Psoas muscle (tissue), 7 donors: ENCODE measurements at regions not wholly inside any gene's neighbourhood (a gene's known extent, or its start where the extent isn't known, plus 50 kb on each side); places are given as distances from the start of the nearest gene placed in this dataset.

Experiments
- ATAC-seq, 4 donors: fragments of 200-7000 bp; cut with Tn5 transposase; one replicate each; pipeline ENCODE4 v1.9.1; 2020; ENCODE audit warnings: moderate library complexity in 3 of 4, mild to moderate bottlenecking in 2 of 4
- DNase-seq, 2 donors: peaks; one replicate each; pipeline ENCODE4 v3.0.0-alpha.2; 2020
- H3K27ac ChIP-seq: fragments of 200-600 bp; one replicate; pipeline ENCODE4 v1.8.0; 2022
- H3K27me3 ChIP-seq, 3 donors: fragments of 200-600 bp in 1 of 3; one replicate each; pipeline versions ENCODE4 v1.6.1 to v1.8.0; 2013 to 2022; ENCODE audit warnings: low read length in 2 of 3, mild to moderate bottlenecking in 2 of 3, moderate library complexity in 1 of 3; ENCODE audit not compliant: insufficient read depth in 3 of 3
- H3K36me3 ChIP-seq, 2 donors: fragments of 200-600 bp in 1 of 2; one replicate each; pipeline versions ENCODE4 v1.6.1 to v1.8.0; 2013 to 2022; ENCODE audit warnings: low read depth in 1 of 2, mild to moderate bottlenecking in 1 of 2, moderate library complexity in 1 of 2; ENCODE audit not compliant: insufficient read depth in 1 of 2
- H3K4me1 ChIP-seq: fragments of 200-600 bp; one replicate; pipeline ENCODE4 v1.8.0; 2022
- H3K4me3 ChIP-seq: fragments of 200-600 bp; one replicate; pipeline ENCODE4 v1.8.0; 2022; ENCODE audit warnings: mild to moderate bottlenecking
- H3K9me3 ChIP-seq: fragments of 200-600 bp; one replicate; pipeline ENCODE4 v1.8.0; 2022
- CTCF ChIP-seq: fragments of 200-600 bp; IDR thresholded peaks from one replicate; pipeline ENCODE4 v1.8.0; 2022; ENCODE audit warnings: antibody characterized with exemption
- WGBS, 3 donors: extraction: QIAGEN DNeasy Blood & Tissue Kit; methylation state at CpG; one replicate each; pipeline versions ENCODE4 v1.1.6 to v1.1.7; 2013; 5-methylcytosine and 5-hydroxymethylcytosine counted together
- intact Hi-C, 2 donors: fragments of 100-400 bp; cut with DNase I; formaldehyde crosslinking; loops; one replicate each; pipeline versions ENCODE4 v1.11.0 to v1.14.2; 2022
- donor health status: healthy with polysubstance abuse.
- donor health status: DM: no; HTN: no; CAD: no; lungs with moderate emphysema.
- donor health status: Bipolar disorder and iron deficiency.
- donor health status: healthy.
- donor health status: DM: yes; HTN: yes; CAD: no.
- donor health status: DM: no; HTN: no; CAD: no.
- donor health status: DM: yes; HTN: yes; CAD: no.

GRCh38 chr21:14617040-14617393 is 70.9 kb upstream of the SAMSN1 start:
- ATAC-seq, result no peak
- 33 to 51% (median 37%) methylated on average over 2 of the region's 2 CpGs for WGBS, 3 donors

DNA sequence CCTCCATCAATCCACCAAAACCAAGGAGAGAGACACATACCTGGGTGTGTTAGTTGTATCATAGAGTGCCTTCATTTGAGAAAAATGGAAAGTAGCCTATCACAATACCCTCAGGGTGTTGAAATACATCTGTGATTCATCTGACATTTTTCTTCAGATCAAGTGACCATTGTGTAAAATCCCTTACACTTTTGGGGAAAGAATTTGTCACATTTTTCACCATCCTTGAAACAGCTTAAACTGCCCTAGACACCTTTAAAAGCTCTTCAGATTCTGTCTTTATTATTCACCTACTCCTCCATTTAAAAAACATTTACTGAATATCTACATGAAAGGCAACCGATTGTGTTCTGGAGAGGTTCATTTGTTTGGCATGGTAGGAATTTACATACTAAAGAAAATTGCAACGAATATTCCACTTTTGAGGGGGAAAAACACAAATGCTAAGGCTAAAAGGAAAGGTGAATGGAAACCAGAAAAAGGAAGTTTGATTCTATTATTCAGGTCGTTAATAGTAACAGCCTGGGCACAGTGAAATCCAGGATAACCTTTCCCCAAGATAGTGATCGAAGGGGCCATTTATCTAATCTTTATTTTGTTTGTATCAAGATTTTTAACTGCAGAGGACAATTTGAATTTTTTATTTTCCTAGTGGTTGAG is 70.4 kb upstream of the SAMSN1 start:
- WGBS, 3 donors, result 42 to 44% (median 43%) methylated on average over 4 of the region's 4 CpGs
- Histone ChIP-seq H3K27ac (no peak overlapping the region), H3K36me3 (no peaks in the 10 kb centered on the region), H3K27me3 (no peaks in the 10 kb centered on the region), H3K4me3 (no peak overlapping the region), H3K4me1 (no peaks in the 10 kb centered on the region), H3K9me3 (no peaks in the 10 kb centered on the region)
- intact Hi-C loops, result no loop called here
- DNase-seq (no peak), ATAC-seq (no peak)
- no peak for TF ChIP-seq CTCF

More at GRCh38 chr21:14617040-14617393, 70.9 kb upstream of the SAMSN1 start:
- no peak for TF ChIP-seq CTCF
- no peaks in the 10 kb centered on the region for H3K27me3 ChIP-seq
- H3K4me3 ChIP-seq, result no peak overlapping the region
- no peaks in the 10 kb centered on the region for H3K4me1 ChIP-seq
- no peaks in the 10 kb centered on the region for H3K36me3 ChIP-seq
- no peak overlapping the region for H3K27ac ChIP-seq
- no peak for DNase-seq
- intact Hi-C loops, result no loop called here
- H3K9me3 ChIP-seq, result no peaks in the 10 kb centered on the region

DNA sequence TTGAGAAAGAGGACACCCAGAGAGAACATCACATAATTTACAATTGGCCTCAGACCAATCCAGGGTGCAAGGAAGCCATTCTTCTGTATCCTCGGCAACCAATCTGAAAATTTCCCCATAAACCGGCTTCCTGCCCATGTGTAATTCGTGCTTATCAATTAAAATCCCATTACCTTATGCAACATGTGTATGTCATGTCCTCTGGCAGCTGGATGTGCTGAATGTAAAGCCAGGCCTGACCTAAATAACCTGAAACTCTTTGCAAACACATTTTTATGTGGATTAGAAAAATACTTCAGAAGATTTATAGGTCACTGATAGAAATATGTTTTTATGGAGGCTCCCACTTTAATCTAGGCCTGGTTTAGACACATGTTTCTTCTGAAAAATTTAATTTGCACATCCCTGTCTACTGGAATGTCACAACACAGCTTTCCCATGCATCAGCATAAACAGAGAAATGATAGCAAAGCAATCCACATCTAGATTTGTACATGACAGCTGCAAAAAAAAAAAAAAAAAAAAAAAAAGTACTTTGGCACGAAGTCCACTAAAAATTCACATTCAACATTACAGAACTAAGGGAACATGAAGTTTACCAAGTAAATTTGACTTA is 69.4 kb upstream of the SAMSN1 start:
- TF ChIP-seq CTCF, result no peak
- H3K36me3 ChIP-seq, result no peaks in the 10 kb centered on the region
- ATAC-seq, result no peak
- intact Hi-C loops, result no loop called here
- H3K27ac ChIP-seq, result no peak overlapping the region
- H3K4me3 ChIP-seq, result no peak overlapping the region
- no peaks in the 10 kb centered on the region for H3K4me1 ChIP-seq
- H3K27me3 ChIP-seq, result no peaks in the 10 kb centered on the region
- WGBS, 3 donors, result 25 to 37% (median 28%) methylated on average over 4 of the region's 4 CpGs
- no peaks in the 10 kb centered on the region for H3K9me3 ChIP-seq
- no peak for DNase-seq

DNA sequence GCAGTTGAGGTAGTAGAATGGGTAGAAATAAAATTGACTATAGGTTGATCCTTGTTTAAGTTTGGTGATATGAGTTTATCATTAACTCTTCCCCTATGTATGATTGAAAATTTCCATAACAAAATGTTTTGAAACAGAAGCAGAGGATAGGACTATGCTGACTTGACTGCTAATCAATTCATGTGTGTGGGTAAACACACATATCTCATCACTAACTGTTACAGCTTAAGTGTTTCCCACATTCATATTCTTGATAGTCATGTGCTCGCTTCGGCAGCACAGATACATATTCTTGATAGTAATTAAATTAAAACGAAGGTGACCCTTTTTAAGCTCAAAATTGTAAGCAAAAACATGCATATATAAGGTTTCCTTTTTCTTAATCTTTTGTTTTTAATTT is 68.2 kb upstream of the SAMSN1 start:
- Histone ChIP-seq H3K4me1 (no peaks in the 10 kb centered on the region), H3K4me3 (no peak overlapping the region), H3K27me3 (no peaks in the 10 kb centered on the region), H3K9me3 (no peaks in the 10 kb centered on the region), H3K36me3 (no peaks in the 10 kb centered on the region), H3K27ac (no peak overlapping the region)
- ATAC-seq (no peak), DNase-seq (no peak)
- whole genome bisulfite sequencing, 3 donors, result 61 to 82% (median 69%) methylated on average over 3 of the region's 3 CpGs
- no peak for TF ChIP-seq CTCF
- intact Hi-C loops, result no loop called here
